Panc1 (cell line): ENCODE measurements at regions not wholly inside any gene's neighbourhood (a gene's known extent, or its start where the extent isn't known, plus 50 kb on each side); places are given as distances from the start of the nearest gene placed in this dataset.

Experiments
- ATAC-seq: fragments of 200-7000 bp; cut with Tn5 transposase; 2 replicates; pipeline ENCODE4 v1.9.1; 2020; ENCODE audit warnings: mild to moderate bottlenecking, moderate library complexity
- BruUV-seq: library from RNA; stranded (reverse); fragments of 400-500 nt; replicated peaks from 2 replicates; lab custom pipeline; 2021; lab: Mats Ljungman, UMichigan
- CTCF ChIA-PET: fragments of 300-600 bp; sonication (Branson Sonifier 250); formaldehyde crosslinking; loops from one replicate; lab custom pipeline; 2022; ENCODE audit warnings: antibody characterized with exemption; lab: Charles Lee
- POLR2A ChIA-PET: fragments of 300-600 bp; sonication (Branson Sonifier 250); formaldehyde crosslinking; loops from one replicate; lab custom pipeline; 2022; ENCODE audit warnings: antibody characterized with exemption; lab: Charles Lee
- DNase-seq: peaks from one replicate; pipeline ENCODE4 v3.0.0-alpha.2; 2010; ENCODE audit warnings: low read depth, low spot score
- H3K27ac ChIP-seq: 2 replicates; pipeline ENCODE4 v1.5.1; 2011; ENCODE audit warnings: mild to moderate bottlenecking, low read length, inconsistent platforms
- H3K27me3 ChIP-seq: fragments of 200-500 bp; sonication (Bioruptor generic); 2 replicates; pipeline ENCODE4 v1.6.0; 2014; ENCODE audit warnings: low read length, inconsistent platforms; ENCODE audit not compliant: control insufficient read depth, insufficient read depth
- H3K36me3 ChIP-seq: fragments of 200-500 bp; sonication (Bioruptor generic); 2 replicates; pipeline ENCODE4 v1.5.1; 2014; ENCODE audit warnings: inconsistent platforms, mild to moderate bottlenecking, low read length, moderate library complexity; ENCODE audit not compliant: control insufficient read depth, insufficient read depth
- H3K4me1 ChIP-seq: 2 replicates; pipeline ENCODE4 v1.5.1; 2011; ENCODE audit warnings: inconsistent platforms, mild to moderate bottlenecking, low read length, moderate library complexity; ENCODE audit not compliant: control insufficient read depth, insufficient read depth
- H3K4me3 ChIP-seq, 2 experiments: 2 replicates each; pipeline ENCODE4 v1.5.1; 2011 to 2012; ENCODE audit warnings: low read depth in 2 of 2, low read length in 2 of 2, mild to moderate bottlenecking in 2 of 2, inconsistent platforms in 1 of 2, moderate library complexity in 1 of 2
- H3K9me3 ChIP-seq: fragments of 200-500 bp; sonication (Bioruptor generic); 2 replicates; pipeline ENCODE4 v1.5.1; 2014; ENCODE audit warnings: low read depth, mild to moderate bottlenecking, inconsistent platforms, low read length, moderate library complexity; ENCODE audit not compliant: control insufficient read depth, insufficient read depth
- CTCF ChIP-seq: fragments of 450-650 bp; IDR thresholded peaks from 2 replicates; pipeline ENCODE4 v1.5.1; 2017; ENCODE audit warnings: mild to moderate bottlenecking
- POLR2AphosphoS5 ChIP-seq: IDR thresholded peaks from 2 replicates; pipeline ENCODE4 v1.6.1; 2012; ENCODE audit warnings: mild to moderate bottlenecking, low read depth, low read length, moderate library complexity
- SIN3A ChIP-seq: IDR thresholded peaks from 2 replicates; pipeline ENCODE4 v1.6.1; 2012; ENCODE audit warnings: low read depth, mild to moderate bottlenecking, low read length, moderate library complexity, borderline replicate concordance; ENCODE audit not compliant: insufficient read depth
- TCF7L2 ChIP-seq: IDR thresholded peaks from 2 replicates; pipeline ENCODE4 v1.6.1; 2011; ENCODE audit warnings: mild to moderate bottlenecking, low read depth, low read length, inconsistent platforms
- in situ Hi-C: cut with HindIII; loops from 2 replicates; pipeline ENCODE4 v1.10.0; 2016; ENCODE audit warnings: low sequenced_read_pairs, low pct_unique_long_range_greater_than_20kb
- intact Hi-C: fragments of 100-400 bp; cut with micrococcal nuclease; formaldehyde crosslinking; loops from one replicate; pipeline ENCODE4 v1.10.0; 2022; ENCODE audit not compliant: unreplicated experiment
- TF ChIP-seq, protein P1 (sequence below), 2 experiments: IDR thresholded peaks; 2 replicates each; pipeline ENCODE4 v1.6.1; 2011 to 2012; ENCODE audit warnings: low read depth in 2 of 2, control low read depth in 1 of 2, low read length in 1 of 2, mild to moderate bottlenecking in 1 of 2, moderate library complexity in 1 of 2; ENCODE audit not compliant: insufficient read depth in 1 of 2

DNA sequence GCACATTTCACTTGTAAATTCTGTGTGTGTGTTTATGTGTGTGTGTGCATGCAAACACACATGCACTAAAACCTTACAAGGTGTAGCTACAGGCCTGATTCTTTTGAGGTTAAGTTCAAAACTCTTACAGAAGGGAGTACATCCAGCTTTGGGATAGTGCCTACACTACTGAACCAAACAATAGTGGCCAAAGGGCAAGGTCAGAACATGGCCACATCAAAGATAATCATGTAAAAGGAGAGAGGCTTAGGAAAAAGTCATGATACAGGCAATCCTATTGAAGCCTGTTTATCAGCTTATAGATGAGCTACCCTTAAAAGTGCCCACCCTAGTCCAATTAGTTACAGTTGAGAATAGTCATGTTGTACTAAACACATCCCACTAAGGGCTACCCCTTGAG lies 139.6 kb downstream of the IDS start:
- no TSS peak for BruUV-seq
- Histone ChIP-seq H3K36me3 (no peaks in the 10 kb centered on the region), H3K27ac (no peak overlapping the region), H3K4me3 (no peak overlapping the region), H3K9me3 (no peaks in the 10 kb centered on the region), H3K4me1 (no peaks in the 10 kb centered on the region), H3K27me3 (no peaks in the 10 kb centered on the region)
- ChIA-PET CTCF (no interaction called here), POLR2A (no interaction called here)
- in situ Hi-C loops (no loop called here), intact Hi-C loops (no loop called here)
- DNase-seq (no peak), ATAC-seq (no peak)
- TF ChIP-seq, protein P1, sequence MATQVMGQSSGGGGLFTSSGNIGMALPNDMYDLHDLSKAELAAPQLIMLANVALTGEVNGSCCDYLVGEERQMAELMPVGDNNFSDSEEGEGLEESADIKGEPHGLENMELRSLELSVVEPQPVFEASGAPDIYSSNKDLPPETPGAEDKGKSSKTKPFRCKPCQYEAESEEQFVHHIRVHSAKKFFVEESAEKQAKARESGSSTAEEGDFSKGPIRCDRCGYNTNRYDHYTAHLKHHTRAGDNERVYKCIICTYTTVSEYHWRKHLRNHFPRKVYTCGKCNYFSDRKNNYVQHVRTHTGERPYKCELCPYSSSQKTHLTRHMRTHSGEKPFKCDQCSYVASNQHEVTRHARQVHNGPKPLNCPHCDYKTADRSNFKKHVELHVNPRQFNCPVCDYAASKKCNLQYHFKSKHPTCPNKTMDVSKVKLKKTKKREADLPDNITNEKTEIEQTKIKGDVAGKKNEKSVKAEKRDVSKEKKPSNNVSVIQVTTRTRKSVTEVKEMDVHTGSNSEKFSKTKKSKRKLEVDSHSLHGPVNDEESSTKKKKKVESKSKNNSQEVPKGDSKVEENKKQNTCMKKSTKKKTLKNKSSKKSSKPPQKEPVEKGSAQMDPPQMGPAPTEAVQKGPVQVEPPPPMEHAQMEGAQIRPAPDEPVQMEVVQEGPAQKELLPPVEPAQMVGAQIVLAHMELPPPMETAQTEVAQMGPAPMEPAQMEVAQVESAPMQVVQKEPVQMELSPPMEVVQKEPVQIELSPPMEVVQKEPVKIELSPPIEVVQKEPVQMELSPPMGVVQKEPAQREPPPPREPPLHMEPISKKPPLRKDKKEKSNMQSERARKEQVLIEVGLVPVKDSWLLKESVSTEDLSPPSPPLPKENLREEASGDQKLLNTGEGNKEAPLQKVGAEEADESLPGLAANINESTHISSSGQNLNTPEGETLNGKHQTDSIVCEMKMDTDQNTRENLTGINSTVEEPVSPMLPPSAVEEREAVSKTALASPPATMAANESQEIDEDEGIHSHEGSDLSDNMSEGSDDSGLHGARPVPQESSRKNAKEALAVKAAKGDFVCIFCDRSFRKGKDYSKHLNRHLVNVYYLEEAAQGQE (IDR thresholded peaks at IDR 0.05; ENCODE audit: insufficient read depth in 1 of 2, low read depth in 2 of 2, low read length in 1 of 2) = no peak
- no peak for TF ChIP-seq POLR2AphosphoS5
- TF ChIP-seq TCF7L2 = no peak
- TF ChIP-seq SIN3A = no peak
- TF ChIP-seq CTCF = no peak

DNA sequence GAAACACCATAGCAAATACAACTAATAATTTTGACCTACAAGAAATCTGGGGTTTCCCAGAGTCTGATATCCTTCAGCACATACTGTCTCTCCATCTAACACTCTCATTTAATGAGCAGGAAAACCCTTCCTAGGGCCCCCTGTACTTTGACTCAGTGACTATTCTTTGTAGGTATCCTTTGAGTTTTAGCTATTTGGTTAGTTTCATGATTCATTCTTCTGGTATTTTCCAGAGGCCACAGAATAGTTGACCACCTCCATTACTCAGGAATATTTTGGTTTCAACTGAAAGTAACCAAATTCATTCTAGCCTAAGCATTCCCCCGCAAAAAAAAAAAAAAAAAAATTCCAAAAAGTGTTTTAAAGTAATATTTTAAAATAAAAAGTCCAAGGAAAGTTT lies 140.0 kb downstream of the IDS start:
- CTCF ChIA-PET = no interaction called here
- no peaks in the 10 kb centered on the region for H3K4me1 ChIP-seq
- no peak overlapping the region for H3K27ac ChIP-seq
- intact Hi-C loops = no loop called here
- BruUV-seq = no TSS peak
- POLR2A ChIA-PET = no interaction called here
- no peaks in the 10 kb centered on the region for H3K9me3 ChIP-seq
- TF ChIP-seq CTCF (no peak), POLR2AphosphoS5 (no peak), TCF7L2 (no peak), SIN3A (no peak)
- TF ChIP-seq, protein P1 (IDR thresholded peaks at IDR 0.05; ENCODE audit: insufficient read depth in 1 of 2, low read depth in 2 of 2, low read length in 1 of 2) = no peak
- ATAC-seq (no peak), DNase-seq (no peak)
- no peaks in the 10 kb centered on the region for H3K36me3 ChIP-seq
- no peaks in the 10 kb centered on the region for H3K27me3 ChIP-seq
- in situ Hi-C loops = no loop called here
- H3K4me3 ChIP-seq = no peak overlapping the region
